ENCODE measurements at regions not wholly inside any gene's neighbourhood (a gene's known extent, or its start where the extent isn't known, plus 50 kb on each side); places are given as distances from the start of the nearest gene placed in this dataset.
"Not testable (repeated sequence)": the region's sequence is repeated elsewhere in the genome, so short reads cannot be mapped to it uniquely, and the experiment has no call there.

DNA sequence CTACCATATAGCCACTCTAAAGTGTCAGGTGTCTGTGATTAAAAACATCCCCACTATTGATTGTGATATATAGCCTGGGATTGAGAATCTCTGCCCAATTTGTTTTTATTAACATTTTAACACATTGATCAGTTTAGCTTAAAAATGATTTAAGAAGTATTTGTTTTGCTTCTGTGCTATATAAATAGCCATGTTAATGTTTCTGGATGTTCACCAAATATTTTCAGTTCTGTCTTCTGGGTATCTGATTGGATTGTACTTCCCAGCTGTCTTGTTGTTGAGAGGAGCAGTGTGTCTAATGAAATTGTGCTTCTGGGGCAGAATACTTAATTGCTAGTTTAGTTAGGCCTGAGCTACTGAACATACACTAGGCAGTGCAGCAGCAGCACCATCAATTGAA lies 126.6 kb upstream of the TUSC1 start:
- no peak for DNase-seq (ENCODE audit: low spot score in 2 of 2)
- Histone ChIP-seq H3K4me3 (no peak overlapping the region), H3K36me3 (no peaks in the 10 kb centered on the region), H3K27ac (no peak overlapping the region), H3K4me1 (no peaks in the 10 kb centered on the region), H3K27me3 (no peaks in the 10 kb centered on the region), H3K9me3 (no peaks in the 10 kb centered on the region)
- TF ChIP-seq POLR2AphosphoS5 (IDR thresholded peaks at IDR 0.05), result no peak
- no peak for TF ChIP-seq POLR2A (IDR thresholded peaks at IDR 0.05)
- TF ChIP-seq, protein P1, sequence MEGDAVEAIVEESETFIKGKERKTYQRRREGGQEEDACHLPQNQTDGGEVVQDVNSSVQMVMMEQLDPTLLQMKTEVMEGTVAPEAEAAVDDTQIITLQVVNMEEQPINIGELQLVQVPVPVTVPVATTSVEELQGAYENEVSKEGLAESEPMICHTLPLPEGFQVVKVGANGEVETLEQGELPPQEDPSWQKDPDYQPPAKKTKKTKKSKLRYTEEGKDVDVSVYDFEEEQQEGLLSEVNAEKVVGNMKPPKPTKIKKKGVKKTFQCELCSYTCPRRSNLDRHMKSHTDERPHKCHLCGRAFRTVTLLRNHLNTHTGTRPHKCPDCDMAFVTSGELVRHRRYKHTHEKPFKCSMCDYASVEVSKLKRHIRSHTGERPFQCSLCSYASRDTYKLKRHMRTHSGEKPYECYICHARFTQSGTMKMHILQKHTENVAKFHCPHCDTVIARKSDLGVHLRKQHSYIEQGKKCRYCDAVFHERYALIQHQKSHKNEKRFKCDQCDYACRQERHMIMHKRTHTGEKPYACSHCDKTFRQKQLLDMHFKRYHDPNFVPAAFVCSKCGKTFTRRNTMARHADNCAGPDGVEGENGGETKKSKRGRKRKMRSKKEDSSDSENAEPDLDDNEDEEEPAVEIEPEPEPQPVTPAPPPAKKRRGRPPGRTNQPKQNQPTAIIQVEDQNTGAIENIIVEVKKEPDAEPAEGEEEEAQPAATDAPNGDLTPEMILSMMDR (IDR thresholded peaks at IDR 0.05), result no peak
- intact Hi-C loops (cut with DNase I; ENCODE audit: low total_unique reads), result no loop called here

DNA sequence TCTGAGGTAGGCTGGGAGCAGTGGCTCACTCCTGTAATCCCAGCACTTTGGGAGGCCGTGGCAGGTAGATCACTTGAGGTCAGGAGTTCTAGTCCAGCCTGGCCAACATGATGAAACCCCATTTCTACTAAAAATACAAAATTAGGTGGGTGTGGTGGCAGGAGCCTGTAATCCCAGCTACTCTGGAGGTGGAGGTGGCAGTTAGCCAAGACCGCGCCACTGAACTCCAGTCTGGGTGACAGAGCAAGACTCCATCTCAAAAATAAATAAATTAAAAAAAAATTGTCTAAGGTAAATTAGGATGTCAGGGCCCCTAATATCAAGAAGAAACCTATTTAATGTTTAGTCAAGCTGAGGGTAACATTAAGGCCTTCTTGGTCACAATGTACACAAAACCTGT lies 123.7 kb upstream of the TUSC1 start:
- H3K4me3 ChIP-seq; H3K27me3 ChIP-seq; H3K4me1 ChIP-seq; intact Hi-C loops (cut with DNase I; ENCODE audit: low total_unique reads); H3K27ac ChIP-seq; H3K36me3 ChIP-seq; H3K9me3 ChIP-seq; DNase-seq (ENCODE audit: low spot score in 2 of 2): not testable (repeated sequence)

DNA sequence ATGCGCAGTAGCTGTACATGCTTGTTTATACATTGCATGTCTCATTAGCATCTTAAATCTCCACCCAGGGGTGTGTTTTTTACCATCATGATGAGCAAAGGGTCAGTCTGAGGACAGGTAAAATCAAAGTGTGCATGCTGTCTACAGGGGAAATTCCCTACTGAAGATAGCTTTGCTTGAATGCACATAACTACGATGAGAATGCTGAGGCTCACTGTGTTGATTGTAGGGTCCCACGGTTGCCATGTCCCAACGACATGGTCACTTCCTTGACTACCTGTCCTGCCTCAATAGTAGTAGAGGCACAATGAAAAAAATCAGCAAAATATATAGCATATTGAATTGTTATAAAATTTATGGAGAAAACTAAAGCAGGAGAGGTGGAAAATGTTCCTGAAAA lies 95.6 kb upstream of the TUSC1 start:
- no peak for TF ChIP-seq POLR2A (IDR thresholded peaks at IDR 0.05)
- TF ChIP-seq, protein P1 (IDR thresholded peaks at IDR 0.05), result no peak
- TF ChIP-seq POLR2AphosphoS5 (IDR thresholded peaks at IDR 0.05), result no peak
- Histone ChIP-seq H3K4me3 (no peak overlapping the region), H3K27me3 (no peaks in the 10 kb centered on the region), H3K4me1 (no peaks in the 10 kb centered on the region), H3K27ac (no peak overlapping the region), H3K9me3 (no peaks in the 10 kb centered on the region), H3K36me3 (no peaks in the 10 kb centered on the region)
- DNase-seq (ENCODE audit: low spot score in 2 of 2), result no peak
- intact Hi-C loops (cut with DNase I; ENCODE audit: low total_unique reads), result no loop called here

DNA sequence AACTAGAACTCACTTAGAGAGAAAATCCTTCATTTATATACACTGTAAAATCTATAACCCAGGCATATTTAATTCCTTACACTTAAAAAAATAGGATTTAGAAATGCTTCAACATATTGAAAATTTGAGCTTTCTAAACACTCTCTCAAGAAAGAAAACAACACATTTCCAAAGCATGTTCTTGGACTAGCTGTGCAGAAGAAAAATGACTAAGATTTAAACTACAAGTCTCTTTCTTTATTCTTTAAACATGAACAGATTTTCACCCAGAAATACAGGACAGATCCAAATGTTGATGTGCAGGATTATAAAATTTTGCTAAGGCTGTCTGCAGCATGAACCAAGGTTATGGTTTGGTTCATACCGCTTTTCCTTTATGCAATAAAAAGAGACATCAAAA lies 77.7 kb upstream of the TUSC1 start:
- Histone ChIP-seq H3K27me3 (no peaks in the 10 kb centered on the region), H3K4me1 (no peaks in the 10 kb centered on the region), H3K27ac (no peak overlapping the region), H3K9me3 (no peaks in the 10 kb centered on the region), H3K36me3 (no peaks in the 10 kb centered on the region), H3K4me3 (no peak overlapping the region)
- TF ChIP-seq, protein P1 (IDR thresholded peaks at IDR 0.05), result no peak
- TF ChIP-seq POLR2A (IDR thresholded peaks at IDR 0.05), result no peak
- no peak for TF ChIP-seq POLR2AphosphoS5 (IDR thresholded peaks at IDR 0.05)
- no peak for DNase-seq (ENCODE audit: low spot score in 2 of 2)
- intact Hi-C loops (cut with DNase I; ENCODE audit: low total_unique reads), result loop anchor here (5.0 kb wide), 1 partner anchor 1001 kb away; no protein-coding TSS in a partner anchor

DNA sequence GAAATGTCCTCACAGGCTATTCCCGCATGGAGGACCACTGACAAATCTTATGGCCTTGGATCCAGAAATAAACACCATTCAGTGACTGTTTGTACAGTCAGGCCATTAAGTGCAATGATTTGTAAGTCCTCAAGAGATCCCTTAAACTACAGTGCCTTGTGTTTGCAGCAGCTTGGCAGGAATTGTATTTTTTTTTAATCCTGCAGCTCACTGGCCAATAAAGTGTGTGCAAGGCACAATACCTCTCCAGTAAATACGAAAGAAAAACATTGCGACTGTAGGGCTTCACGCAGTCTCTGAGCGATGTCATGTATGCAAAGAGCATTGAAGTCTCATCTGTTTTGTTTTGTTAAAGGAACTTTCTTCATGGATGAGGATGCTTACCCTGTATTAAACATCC lies 74.2 kb upstream of the TUSC1 start:
- TF ChIP-seq POLR2A (IDR thresholded peaks at IDR 0.05) (no peak), POLR2AphosphoS5 (IDR thresholded peaks at IDR 0.05) (no peak)
- TF ChIP-seq, protein P1 (IDR thresholded peaks at IDR 0.05), result no peak
- Histone ChIP-seq H3K4me3 (no peak overlapping the region), H3K4me1 (no peaks in the 10 kb centered on the region), H3K27me3 (no peaks in the 10 kb centered on the region), H3K27ac (no peak overlapping the region), H3K9me3 (no peaks in the 10 kb centered on the region), H3K36me3 (no peaks in the 10 kb centered on the region)
- intact Hi-C loops (cut with DNase I; ENCODE audit: low total_unique reads), result no loop called here
- no peak for DNase-seq (ENCODE audit: low spot score in 2 of 2)

DNA sequence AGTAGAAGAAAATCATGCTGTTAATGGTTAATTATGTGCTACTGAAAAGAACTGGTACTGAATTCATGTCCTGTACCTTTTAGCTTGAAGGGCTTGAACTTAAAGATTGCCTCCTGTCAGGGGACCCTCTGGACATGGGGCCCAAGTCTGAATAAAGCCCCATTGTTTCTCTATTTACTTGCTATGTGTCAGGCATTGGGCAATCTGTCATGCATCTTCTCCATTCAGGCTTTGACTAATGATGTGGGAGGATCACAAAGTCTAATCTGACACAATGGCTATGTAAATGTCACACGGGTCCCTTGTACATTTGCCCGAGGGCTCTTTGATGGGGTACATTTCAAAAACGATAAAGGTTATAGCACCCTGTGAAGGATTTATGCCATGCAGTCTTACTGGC lies 64.0 kb upstream of the TUSC1 start:
- intact Hi-C loops (cut with DNase I; ENCODE audit: low total_unique reads), result no loop called here
- Histone ChIP-seq H3K9me3 (no peaks in the 10 kb centered on the region), H3K27ac (no peak overlapping the region), H3K36me3 (peaks cover 4% of the 10 kb centered on the region), H3K27me3 (no peaks in the 10 kb centered on the region), H3K4me1 (no peaks in the 10 kb centered on the region), H3K4me3 (no peak overlapping the region)
- DNase-seq (ENCODE audit: low spot score in 2 of 2), result no peak
- no peak for TF ChIP-seq POLR2AphosphoS5 (IDR thresholded peaks at IDR 0.05)
- TF ChIP-seq, protein P1 (IDR thresholded peaks at IDR 0.05), result no peak
- TF ChIP-seq POLR2A (IDR thresholded peaks at IDR 0.05), result no peak

Data from breast epithelium (tissue), 4 donors.